ENCODE measurements at regions not wholly inside any gene's neighbourhood (a gene's known extent, or its start where the extent isn't known, plus 50 kb on each side); places are given as distances from the start of the nearest gene placed in this dataset.
"Not testable (repeated sequence)": the region's sequence is repeated elsewhere in the genome, so short reads cannot be mapped to it uniquely, and the experiment has no call there.

GRCh38 chr1:224535641-224536040 lies 80.5 kb upstream of the CNIH3 start:
- Mint-ChIP-seq H3K4me1 (no peaks in the 10 kb centered on the region), H3K9me3 (no peaks in the 10 kb centered on the region), H3K36me3 (ENCODE audit: low read depth) (no peaks in the 10 kb centered on the region), H3K27ac (no peak overlapping the region), H3K4me3 (no peak overlapping the region), H3K27me3 (no peaks in the 10 kb centered on the region)
- no peak for ATAC-seq (replicated peaks)

- Mint-ChIP-seq H3K27ac (no peak overlapping the region), H3K36me3 (ENCODE audit: low read depth) (no peaks in the 10 kb centered on the region), H3K27me3 (no peaks in the 10 kb centered on the region), H3K4me1 (peaks cover 19% of the 10 kb centered on the region), H3K9me3 (no peaks in the 10 kb centered on the region), H3K4me3 (no peak overlapping the region)
- no peak for ATAC-seq (replicated peaks)
Measured at GRCh38 chr1:224539971-224540370, 76.1 kb upstream of the CNIH3 start.

- no peak overlapping the region for H3K27ac Mint-ChIP-seq
- no peak overlapping the region for H3K4me3 Mint-ChIP-seq
- H3K4me1 Mint-ChIP-seq, result peaks cover 19% of the 10 kb centered on the region
- no peaks in the 10 kb centered on the region for H3K9me3 Mint-ChIP-seq
- no peaks in the 10 kb centered on the region for H3K36me3 Mint-ChIP-seq (ENCODE audit: low read depth)
- ATAC-seq (replicated peaks), result no peak
- H3K27me3 Mint-ChIP-seq, result no peaks in the 10 kb centered on the region
Measured at GRCh38 chr1:224540535-224540934, 75.6 kb upstream of the CNIH3 start.

- Mint-ChIP-seq H3K36me3 (ENCODE audit: low read depth) (no peaks in the 10 kb centered on the region), H3K4me3 (no peak overlapping the region), H3K4me1 (peaks cover 19% of the 10 kb centered on the region), H3K27me3 (no peaks in the 10 kb centered on the region), H3K9me3 (no peaks in the 10 kb centered on the region), H3K27ac (no peak overlapping the region)
- no peak for ATAC-seq (replicated peaks)
Measured at GRCh38 chr1:224541072-224541790, 74.9 kb upstream of the CNIH3 start.

GRCh38 chr1:224541901-224542630 lies 74.1 kb upstream of the CNIH3 start:
- no peaks in the 10 kb centered on the region for H3K9me3 Mint-ChIP-seq
- H3K4me1 Mint-ChIP-seq, result peaks cover 19% of the 10 kb centered on the region
- no peaks in the 10 kb centered on the region for H3K36me3 Mint-ChIP-seq (ENCODE audit: low read depth)
- no peak overlapping the region for H3K4me3 Mint-ChIP-seq
- H3K27me3 Mint-ChIP-seq, result no peaks in the 10 kb centered on the region
- ATAC-seq (replicated peaks), result no peak
- H3K27ac Mint-ChIP-seq, result peak overlapping the region; percentile 63

- peak overlapping the region; percentile 48 for H3K4me3 Mint-ChIP-seq
- H3K27me3 Mint-ChIP-seq, result no peaks in the 10 kb centered on the region
Measured at GRCh38 chr1:224542783-224543440, 73.2 kb upstream of the CNIH3 start.

GRCh38 chr1:224543453-224543852 lies 72.7 kb upstream of the CNIH3 start:
- Mint-ChIP-seq H3K27ac (peak overlapping the region; percentile 35), H3K4me1 (peaks cover 19% of the 10 kb centered on the region), H3K4me3 (peak overlapping the region; percentile 48)

More at GRCh38 chr1:224542783-224543440, 73.2 kb upstream of the CNIH3 start:
- no peaks in the 10 kb centered on the region for H3K9me3 Mint-ChIP-seq
- no peaks in the 10 kb centered on the region for H3K36me3 Mint-ChIP-seq (ENCODE audit: low read depth)
- H3K27ac Mint-ChIP-seq, result peak overlapping the region; percentile 63
- peaks cover 19% of the 10 kb centered on the region for H3K4me1 Mint-ChIP-seq
- ATAC-seq (replicated peaks), result peak; percentile 100

GRCh38 chr1:224544346-224545110 lies 71.6 kb upstream of the CNIH3 start:
- Mint-ChIP-seq H3K4me1 (peaks cover 19% of the 10 kb centered on the region), H3K27ac (peak overlapping the region; percentile 35), H3K27me3 (no peaks in the 10 kb centered on the region), H3K36me3 (ENCODE audit: low read depth) (no peaks in the 10 kb centered on the region), H3K9me3 (no peaks in the 10 kb centered on the region), H3K4me3 (no peak overlapping the region)
- ATAC-seq (replicated peaks), result no peak

More at GRCh38 chr1:224543453-224543852, 72.7 kb upstream of the CNIH3 start:
- ATAC-seq (replicated peaks), result no peak
- Mint-ChIP-seq H3K36me3 (ENCODE audit: low read depth) (no peaks in the 10 kb centered on the region), H3K27me3 (no peaks in the 10 kb centered on the region), H3K9me3 (no peaks in the 10 kb centered on the region)

- Mint-ChIP-seq H3K27me3 (no peaks in the 10 kb centered on the region), H3K9me3 (no peaks in the 10 kb centered on the region), H3K27ac (no peak overlapping the region)
Measured at GRCh38 chr1:224545571-224545970, 70.5 kb upstream of the CNIH3 start.

GRCh38 chr1:224548676-224549075 lies 67.4 kb upstream of the CNIH3 start:
- Mint-ChIP-seq H3K36me3 (ENCODE audit: low read depth) (no peaks in the 10 kb centered on the region), H3K4me1 (peaks cover 3% of the 10 kb centered on the region), H3K4me3 (no peak overlapping the region), H3K27me3 (no peaks in the 10 kb centered on the region), H3K9me3 (no peaks in the 10 kb centered on the region), H3K27ac (no peak overlapping the region)
- ATAC-seq (replicated peaks), result peak; percentile 21

More at GRCh38 chr1:224545571-224545970, 70.5 kb upstream of the CNIH3 start:
- ATAC-seq (replicated peaks), result no peak
- H3K4me3 Mint-ChIP-seq, result no peak overlapping the region
- peaks cover 19% of the 10 kb centered on the region for H3K4me1 Mint-ChIP-seq
- H3K36me3 Mint-ChIP-seq (ENCODE audit: low read depth), result no peaks in the 10 kb centered on the region

GRCh38 chr1:224551189-224551588 lies 64.9 kb upstream of the CNIH3 start:
- H3K27me3 Mint-ChIP-seq; H3K36me3 Mint-ChIP-seq (ENCODE audit: low read depth); H3K9me3 Mint-ChIP-seq; H3K4me3 Mint-ChIP-seq; ATAC-seq (replicated peaks); H3K27ac Mint-ChIP-seq; H3K4me1 Mint-ChIP-seq: not testable (repeated sequence)

GRCh38 chr1:224554056-224554455 lies 62.1 kb upstream of the CNIH3 start:
- Mint-ChIP-seq H3K4me3 (no peak overlapping the region), H3K9me3 (no peaks in the 10 kb centered on the region), H3K27ac (no peak overlapping the region), H3K36me3 (ENCODE audit: low read depth) (no peaks in the 10 kb centered on the region), H3K27me3 (no peaks in the 10 kb centered on the region), H3K4me1 (no peaks in the 10 kb centered on the region)
- ATAC-seq (replicated peaks), result no peak

- Mint-ChIP-seq H3K27ac (no peak overlapping the region), H3K27me3 (no peaks in the 10 kb centered on the region), H3K9me3 (no peaks in the 10 kb centered on the region), H3K4me3 (no peak overlapping the region), H3K4me1 (no peaks in the 10 kb centered on the region), H3K36me3 (ENCODE audit: low read depth) (no peaks in the 10 kb centered on the region)
- ATAC-seq (replicated peaks), result no peak
Measured at GRCh38 chr1:224554620-224555259, 61.4 kb upstream of the CNIH3 start.

GRCh38 chr1:224558904-224559303 lies 57.2 kb upstream of the CNIH3 start:
- no peaks in the 10 kb centered on the region for H3K4me1 Mint-ChIP-seq
- H3K9me3 Mint-ChIP-seq, result peaks cover 3% of the 10 kb centered on the region
- no peaks in the 10 kb centered on the region for H3K36me3 Mint-ChIP-seq (ENCODE audit: low read depth)
- H3K27ac Mint-ChIP-seq, result no peak overlapping the region
- no peak for ATAC-seq (replicated peaks)
- no peaks in the 10 kb centered on the region for H3K27me3 Mint-ChIP-seq
- H3K4me3 Mint-ChIP-seq, result no peak overlapping the region
